ENCODE measurements at regions not wholly inside any gene's neighbourhood (a gene's known extent, or its start where the extent isn't known, plus 50 kb on each side); places are given as distances from the start of the nearest gene placed in this dataset.

- Histone ChIP-seq H3F3A (ENCODE audit: low read depth) (no peaks in the 10 kb centered on the region), H3K9me3 (ENCODE audit: insufficient read depth, low read depth, low read length) (no peaks in the 10 kb centered on the region), H3K79me2 (ENCODE audit: insufficient read depth, low read length) (no peaks in the 10 kb centered on the region), H4K20me1 (ENCODE audit: insufficient read depth, low read length, poor library complexity, severe bottlenecking) (no peaks in the 10 kb centered on the region), H3K36me3 (ENCODE audit: insufficient read depth, low read length) (no peaks in the 10 kb centered on the region), H3K9me2 (replicated peaks; ENCODE audit: low read depth, low read length) (no peaks in the 10 kb centered on the region), H3K4me1 (ENCODE audit: insufficient read depth, low read length, poor library complexity, severe bottlenecking) (peaks cover 17% of the 10 kb centered on the region), H2AFZ (ENCODE audit: low read length) (no peak overlapping the region), H3K9ac (ENCODE audit: low read depth, low read length, poor library complexity, severe bottlenecking) (no peak overlapping the region), H3K4me3 (ENCODE audit: low read length, poor library complexity, severe bottlenecking) (no peak overlapping the region), H3K27me3 (ENCODE audit: insufficient read depth, low read length, poor library complexity, severe bottlenecking) (no peaks in the 10 kb centered on the region), H3K4me2 (ENCODE audit: low read depth, low read length, poor library complexity, severe bottlenecking) (no peak overlapping the region)
- TF ChIP-seq EZH2phosphoT487 (IDR thresholded peaks at IDR 0.05; ENCODE audit: borderline replicate concordance) = no peak
- TF ChIP-seq CTCF (conservative IDR thresholded peaks at IDR 0.05; ENCODE audit: low read length) = no peak
These were observed 97.9 kb upstream of the ETV3 start for GRCh38 chr1:157236072-157236471.

- Histone ChIP-seq H2AFZ (ENCODE audit: low read length) (no peak overlapping the region), H3K4me1 (ENCODE audit: insufficient read depth, low read length, poor library complexity, severe bottlenecking) (peaks cover 12% of the 10 kb centered on the region), H3K27me3 (ENCODE audit: insufficient read depth, low read length, poor library complexity, severe bottlenecking) (no peaks in the 10 kb centered on the region), H3K36me3 (ENCODE audit: insufficient read depth, low read length) (no peaks in the 10 kb centered on the region), H3K9me2 (replicated peaks; ENCODE audit: low read depth, low read length) (no peaks in the 10 kb centered on the region), H4K20me1 (ENCODE audit: insufficient read depth, low read length, poor library complexity, severe bottlenecking) (no peaks in the 10 kb centered on the region), H3K4me3 (ENCODE audit: low read length, poor library complexity, severe bottlenecking) (no peak overlapping the region), H3K9ac (ENCODE audit: low read depth, low read length, poor library complexity, severe bottlenecking) (no peak overlapping the region), H3F3A (ENCODE audit: low read depth) (no peaks in the 10 kb centered on the region), H3K9me3 (ENCODE audit: insufficient read depth, low read depth, low read length) (no peaks in the 10 kb centered on the region), H3K4me2 (ENCODE audit: low read depth, low read length, poor library complexity, severe bottlenecking) (no peak overlapping the region), H3K79me2 (ENCODE audit: insufficient read depth, low read length) (no peaks in the 10 kb centered on the region)
- no peak for TF ChIP-seq CTCF (conservative IDR thresholded peaks at IDR 0.05; ENCODE audit: low read length)
- TF ChIP-seq EZH2phosphoT487 (IDR thresholded peaks at IDR 0.05; ENCODE audit: borderline replicate concordance) = no peak
These were observed 97.1 kb upstream of the ETV3 start for GRCh38 chr1:157235307-157235706.

DNA sequence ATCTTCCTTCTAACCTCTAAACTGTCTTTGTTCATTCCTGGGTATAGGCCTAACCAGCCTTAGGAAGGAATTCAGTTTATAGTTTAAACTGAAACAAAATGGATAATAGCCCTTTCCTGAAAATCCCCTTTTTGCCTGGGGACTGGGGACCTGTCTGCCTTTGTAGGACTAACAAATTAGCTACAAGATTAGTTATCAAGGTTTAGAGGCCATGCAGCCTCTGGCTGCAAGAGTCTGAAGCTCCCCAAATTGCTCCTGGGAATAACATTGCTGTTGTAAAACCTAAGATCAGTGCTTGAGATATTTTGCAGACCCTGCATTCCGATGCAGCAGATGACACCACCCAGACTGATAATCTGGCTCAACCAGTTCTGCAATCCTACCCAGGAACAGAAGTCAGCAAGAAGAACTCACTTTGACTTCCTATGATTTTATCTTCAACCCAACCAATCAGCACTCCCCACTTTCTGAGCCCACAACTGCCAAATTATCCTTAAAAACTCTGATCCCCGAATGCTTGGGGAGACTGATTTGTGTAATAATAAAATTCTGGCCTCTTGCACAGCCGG is 96.6 kb upstream of the ETV3 start:
- Histone ChIP-seq H3F3A (ENCODE audit: low read depth) (no peaks in the 10 kb centered on the region), H3K9ac (ENCODE audit: low read depth, low read length, poor library complexity, severe bottlenecking) (no peak overlapping the region), H2AFZ (ENCODE audit: low read length) (no peak overlapping the region), H3K9me3 (ENCODE audit: insufficient read depth, low read depth, low read length) (no peaks in the 10 kb centered on the region), H3K27me3 (ENCODE audit: insufficient read depth, low read length, poor library complexity, severe bottlenecking) (no peaks in the 10 kb centered on the region), H3K4me2 (ENCODE audit: low read depth, low read length, poor library complexity, severe bottlenecking) (no peak overlapping the region), H3K79me2 (ENCODE audit: insufficient read depth, low read length) (no peaks in the 10 kb centered on the region), H3K9me2 (replicated peaks; ENCODE audit: low read depth, low read length) (no peaks in the 10 kb centered on the region), H3K36me3 (ENCODE audit: insufficient read depth, low read length) (no peaks in the 10 kb centered on the region), H3K4me1 (ENCODE audit: insufficient read depth, low read length, poor library complexity, severe bottlenecking) (peaks cover 9% of the 10 kb centered on the region), H4K20me1 (ENCODE audit: insufficient read depth, low read length, poor library complexity, severe bottlenecking) (no peaks in the 10 kb centered on the region), H3K4me3 (ENCODE audit: low read length, poor library complexity, severe bottlenecking) (no peak overlapping the region)
- TF ChIP-seq EZH2phosphoT487 (IDR thresholded peaks at IDR 0.05; ENCODE audit: borderline replicate concordance) = no peak
- TF ChIP-seq CTCF (conservative IDR thresholded peaks at IDR 0.05; ENCODE audit: low read length) = no peak

All from Loucy (cell line).